ENCODE measurements at regions not wholly inside any gene's neighbourhood (a gene's known extent, or its start where the extent isn't known, plus 50 kb on each side); places are given as distances from the start of the nearest gene placed in this dataset.
A peak's percentile ranks its signal among the peaks of the same experiment; 100 is the strongest.

GRCh38 chr9:93827545-93828330 is 127.4 kb downstream of the BARX1 start:
- peak; percentile 62 for DNase-seq

- no peak for DNase-seq
These were observed 128.1 kb downstream of the BARX1 start for GRCh38 chr9:93826905-93827544.

- DNase-seq, result no peak
These were observed 128.9 kb downstream of the BARX1 start for GRCh38 chr9:93826209-93826608.

DNA sequence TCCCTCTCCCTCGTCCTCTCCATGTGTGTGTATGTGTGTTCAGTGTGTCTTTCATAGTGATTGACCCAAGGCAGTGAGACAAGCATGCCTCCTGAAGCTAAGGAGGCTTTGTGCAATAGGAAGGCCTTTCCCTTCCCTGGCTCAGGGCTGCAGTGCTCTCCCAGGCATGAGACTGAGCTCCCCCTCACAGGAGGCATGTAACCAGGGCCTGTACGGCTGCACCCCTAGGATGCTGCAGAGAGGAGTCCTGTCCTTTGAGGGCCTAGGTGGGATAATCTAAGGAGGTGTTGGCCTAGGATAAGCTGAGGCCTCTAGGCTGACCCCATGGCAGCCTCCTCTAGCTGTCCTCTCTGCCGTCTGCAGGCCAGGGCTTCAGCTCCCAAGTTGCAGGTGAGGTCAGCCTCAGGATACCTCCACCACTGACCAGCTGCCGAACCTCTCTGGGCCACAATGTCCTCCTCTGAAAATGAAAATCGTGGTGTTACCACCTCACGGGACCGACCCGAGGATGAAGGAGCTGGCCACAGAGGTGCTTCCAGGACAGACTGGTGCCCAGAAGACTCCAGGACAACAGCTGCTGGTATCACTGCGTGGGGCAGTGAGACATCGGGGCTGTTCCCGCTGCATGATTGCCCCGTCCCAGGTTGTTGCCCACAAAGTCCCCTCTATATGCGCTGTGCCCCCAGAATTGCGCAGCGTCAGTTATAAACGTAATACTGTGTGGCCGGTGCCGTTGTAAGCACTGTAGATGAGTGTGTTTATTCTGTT is 129.6 kb downstream of the BARX1 start:
- no peak for DNase-seq

DNA sequence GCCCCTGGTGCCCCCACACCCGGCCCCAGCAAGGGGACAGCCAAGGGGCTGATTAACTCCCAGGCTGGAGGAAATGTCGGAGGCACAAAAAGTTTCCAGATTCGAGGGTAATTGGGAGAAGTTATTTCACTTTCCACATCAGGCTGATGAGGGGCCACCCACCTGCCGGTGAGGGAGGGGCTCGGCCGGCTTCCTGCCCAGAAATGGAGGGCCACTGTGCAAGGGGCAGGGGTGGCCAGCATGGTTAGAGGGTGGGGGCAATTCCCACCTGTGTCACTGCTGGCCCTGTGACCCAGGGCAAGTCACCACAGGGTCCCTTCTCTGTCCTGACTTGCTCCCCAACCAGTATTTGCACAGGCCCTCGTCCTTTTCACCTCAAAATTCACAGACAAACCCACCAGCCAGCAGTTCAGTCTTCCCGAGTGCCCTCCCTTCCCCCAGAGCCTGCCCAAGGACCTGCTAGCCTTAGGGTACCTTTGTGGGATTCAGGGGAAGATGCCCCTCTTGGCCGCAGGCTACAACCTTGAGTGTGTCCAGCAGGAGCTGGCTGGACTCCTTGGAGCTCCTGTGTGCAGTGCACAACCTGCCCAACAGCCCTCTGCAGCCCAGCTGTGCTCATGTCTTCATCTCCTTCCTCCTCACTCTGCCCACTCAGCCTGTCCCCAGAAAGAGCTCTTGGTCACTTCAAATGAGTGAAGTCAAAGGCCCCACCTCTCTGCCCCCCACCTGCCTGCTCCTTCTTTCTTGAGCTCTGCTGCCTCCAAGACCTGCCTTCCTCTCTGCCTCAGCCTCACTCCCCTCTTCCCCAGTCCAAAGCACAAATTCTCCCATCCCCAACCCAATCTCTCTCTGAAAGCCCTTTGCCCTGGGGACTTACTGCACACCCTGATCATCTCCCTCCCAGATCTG is 130.5 kb downstream of the BARX1 start:
- DNase-seq, result no peak

- DNase-seq, result no peak
These were observed 131.7 kb downstream of the BARX1 start for GRCh38 chr9:93823245-93824072.

DNA sequence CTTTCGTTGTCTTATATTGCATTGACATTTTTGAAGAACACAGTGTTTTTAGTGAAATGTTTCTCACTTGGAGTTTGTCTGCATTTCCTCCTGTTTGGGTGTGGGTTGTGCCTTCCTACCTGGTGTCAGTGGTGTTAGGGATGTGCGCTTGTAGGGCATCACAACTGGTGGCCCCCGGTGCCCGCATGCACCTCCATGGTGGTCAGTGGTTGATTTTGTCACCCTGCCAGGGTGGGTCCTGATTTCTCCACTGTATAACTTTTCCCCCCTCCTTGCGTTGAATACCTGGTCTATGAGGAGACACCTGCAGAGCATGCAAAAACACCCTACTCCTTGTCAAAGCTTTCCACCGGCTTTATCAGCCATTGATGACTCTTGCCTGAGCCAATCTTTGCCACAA is 132.9 kb downstream of the BARX1 start:
- no peak for DNase-seq

GRCh38 chr9:93821307-93821703 is 133.8 kb downstream of the BARX1 start:
- DNase-seq, result no peak

- DNase-seq, result no peak
These were observed 134.4 kb downstream of the BARX1 start for GRCh38 chr9:93820667-93821306.

- DNase-seq, result no peak
These were observed 135.2 kb downstream of the BARX1 start for GRCh38 chr9:93819905-93820304.

DNA sequence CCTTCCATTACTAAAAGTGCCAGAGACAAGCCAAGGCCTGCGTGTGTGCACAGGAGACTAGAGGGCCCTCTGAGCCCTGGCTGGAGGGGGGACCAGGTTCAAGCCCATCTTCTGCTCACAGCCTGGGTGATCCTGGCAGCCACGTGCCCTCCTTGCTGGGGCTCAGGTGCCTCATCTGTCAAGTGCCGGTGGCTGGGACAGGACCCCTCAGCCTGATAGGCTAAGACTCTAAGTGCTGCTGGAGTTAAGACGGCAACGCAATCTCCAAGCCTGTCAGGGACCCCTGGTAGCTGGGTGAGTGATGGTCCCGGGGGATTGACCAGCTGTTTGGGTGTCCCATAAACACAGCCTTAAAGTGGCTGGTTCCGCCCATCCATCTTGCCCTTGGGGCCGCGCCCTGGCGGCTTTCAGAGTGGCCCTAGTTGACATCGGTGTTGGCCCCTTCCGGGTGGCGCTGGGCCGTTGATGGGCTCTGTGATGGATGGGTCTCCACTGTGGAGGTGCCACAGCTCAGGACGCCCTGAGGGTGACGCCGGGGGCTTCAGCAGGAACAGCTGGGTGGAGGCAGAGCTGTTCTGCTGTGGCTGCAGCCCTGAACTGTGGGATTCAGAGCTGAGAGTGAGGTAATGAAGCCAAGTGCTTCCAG is 136.2 kb downstream of the BARX1 start:
- no peak for DNase-seq

- no peak for DNase-seq
These were observed 136.9 kb downstream of the BARX1 start for GRCh38 chr9:93818237-93818636.

DNA sequence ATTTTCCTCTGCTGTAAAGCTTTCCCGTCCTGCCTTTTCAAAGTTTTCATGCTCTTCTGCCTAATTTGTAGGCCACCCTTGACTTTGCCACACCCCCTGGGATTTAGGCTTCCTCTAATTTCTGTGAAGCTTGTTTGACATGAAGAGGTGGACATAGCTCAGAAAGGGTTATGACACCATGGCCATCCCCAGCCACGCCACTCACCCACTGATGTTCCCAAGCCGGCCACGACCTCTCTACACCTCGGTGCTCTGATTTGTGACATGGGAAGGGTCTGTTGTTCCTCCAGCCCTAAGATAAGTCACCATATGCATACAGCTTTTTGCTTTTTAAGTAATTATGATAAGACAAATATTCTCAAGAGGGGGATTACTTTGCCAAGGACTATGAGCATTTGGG is 139.5 kb downstream of the BARX1 start:
- DNase-seq, result no peak

DNA sequence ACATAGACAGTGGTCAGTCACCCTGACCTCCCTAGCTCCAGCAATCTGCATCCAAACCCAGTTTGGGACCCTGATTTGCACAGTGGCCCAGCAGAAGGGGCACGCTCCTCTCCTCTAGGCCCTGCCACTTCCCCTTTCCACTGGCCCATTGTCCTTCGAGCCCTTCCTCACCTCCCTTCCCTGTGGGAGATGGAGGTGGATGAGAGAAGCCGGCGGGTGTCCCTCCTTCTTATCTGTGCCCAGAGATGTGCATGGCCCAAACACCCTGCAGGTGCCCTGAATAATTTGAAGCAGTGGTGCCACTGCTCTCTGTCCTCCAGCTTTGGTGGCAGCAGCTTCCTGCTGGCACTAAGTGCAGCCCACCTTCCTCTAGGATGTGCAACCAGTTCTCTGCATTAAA is 140.0 kb downstream of the BARX1 start:
- DNase-seq, result no peak

DNA sequence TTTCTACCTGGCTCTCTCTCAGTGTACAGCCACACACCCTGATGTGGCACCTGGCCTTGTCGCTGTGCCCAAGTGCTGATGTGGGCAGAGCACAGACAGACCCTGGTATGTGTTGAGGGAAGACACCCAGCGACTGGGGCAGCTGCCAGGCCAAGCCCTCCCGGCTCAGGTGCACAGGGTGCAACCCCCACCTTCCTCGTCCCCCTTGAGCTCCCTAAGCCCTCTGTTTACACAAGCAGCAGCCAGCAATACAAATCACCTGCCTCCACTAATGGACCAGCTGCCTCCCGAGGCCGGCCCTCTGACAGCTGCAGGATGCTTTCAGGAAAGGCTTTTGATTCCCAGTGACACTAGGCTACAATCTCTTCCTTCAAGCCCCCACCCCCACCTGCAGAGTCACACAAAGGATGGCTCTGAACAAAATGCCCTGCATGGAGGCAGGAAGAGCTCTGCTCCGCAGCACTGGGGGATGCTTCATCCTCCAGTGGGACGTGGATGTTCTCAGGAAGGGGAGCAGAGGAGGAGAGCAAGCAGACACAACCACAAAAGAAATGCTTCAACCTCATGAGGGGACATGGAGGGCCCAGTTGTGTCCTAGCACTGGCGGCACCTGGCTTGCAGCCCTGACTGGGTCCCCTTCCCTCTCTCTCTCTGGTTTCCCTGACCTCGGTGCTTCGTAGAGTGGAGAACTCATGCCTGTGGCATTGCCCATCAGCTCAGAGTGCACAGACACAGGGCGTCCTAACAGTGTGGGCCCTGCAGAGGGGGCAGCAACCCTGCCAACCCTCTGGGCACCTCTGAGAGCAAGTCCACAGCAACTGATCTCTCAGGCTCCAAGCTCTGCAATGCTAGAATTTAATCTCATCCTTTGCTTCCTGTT is 140.8 kb downstream of the BARX1 start:
- DNase-seq, result no peak

GRCh38 chr9:93813221-93814076 is 141.7 kb downstream of the BARX1 start:
- no peak for DNase-seq

- no peak for DNase-seq
These were observed 142.8 kb downstream of the BARX1 start for GRCh38 chr9:93812410-93812668.

DNA sequence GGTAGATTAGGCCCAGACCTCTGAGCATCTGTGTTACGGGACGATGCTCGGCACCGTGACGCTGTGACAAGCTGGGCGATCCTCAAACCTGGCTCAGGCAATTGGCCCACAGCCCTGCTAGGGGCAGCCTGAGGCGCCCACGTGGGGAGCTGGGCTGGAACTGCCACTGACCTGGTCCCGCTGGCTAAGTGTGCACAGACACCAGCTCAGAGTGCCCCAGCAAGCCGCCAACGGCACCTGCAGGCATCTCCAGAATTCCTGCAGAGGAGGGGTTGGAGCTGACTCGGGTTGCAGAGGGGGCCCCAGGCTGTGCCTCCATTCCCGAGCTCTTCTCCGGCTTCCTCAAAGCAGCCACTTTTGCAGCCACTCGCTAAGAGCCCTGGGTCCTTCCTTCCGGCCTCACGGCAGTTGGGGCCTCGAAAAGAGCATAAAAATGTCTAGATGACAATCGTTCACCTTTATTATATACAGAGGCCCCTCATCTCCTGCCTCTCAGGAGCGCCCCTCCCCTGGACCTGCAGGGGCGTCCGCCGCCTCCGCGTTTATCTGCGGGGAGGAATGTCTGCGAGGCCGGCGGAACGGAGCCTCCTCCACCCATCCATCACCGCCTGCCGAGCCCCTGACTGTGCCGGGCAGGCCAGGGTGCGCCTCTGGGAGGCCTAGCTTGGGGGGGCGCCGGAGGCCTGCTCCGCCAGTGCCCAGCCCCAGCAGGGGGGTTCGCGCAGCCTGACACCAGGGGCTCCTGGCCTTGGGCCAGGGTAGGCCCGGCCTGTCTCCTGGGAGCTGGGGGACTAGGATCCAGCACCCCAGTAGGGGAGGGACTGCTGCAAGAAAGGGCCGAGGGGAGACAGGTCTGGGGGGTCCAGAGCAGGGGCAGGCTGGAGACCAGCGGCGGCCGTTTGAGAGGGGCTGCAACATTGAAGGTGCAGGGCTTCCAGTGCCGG is 144.9 kb downstream of the BARX1 start:
- no peak for DNase-seq
